ENCODE measurements at regions not wholly inside any gene's neighbourhood (a gene's known extent, or its start where the extent isn't known, plus 50 kb on each side); places are given as distances from the start of the nearest gene placed in this dataset.

GRCh38 chr4:65951177-65951576 lies 280.9 kb upstream of the EPHA5 start:
- H3K4me3 ChIP-seq (ENCODE audit: low read depth, low read length): no peak overlapping the region
- TF ChIP-seq CTCF (IDR thresholded peaks at IDR 0.05; ENCODE audit: borderline replicate concordance, insufficient read depth, low read depth, low read length): no peak

GRCh38 chr4:65943076-65943475 lies 272.8 kb upstream of the EPHA5 start:
- no peak for TF ChIP-seq CTCF (IDR thresholded peaks at IDR 0.05; ENCODE audit: borderline replicate concordance, insufficient read depth, low read depth, low read length)
- no peak overlapping the region for H3K4me3 ChIP-seq (ENCODE audit: low read depth, low read length)

- no peak overlapping the region for H3K4me3 ChIP-seq (ENCODE audit: low read depth, low read length)
- no peak for TF ChIP-seq CTCF (IDR thresholded peaks at IDR 0.05; ENCODE audit: borderline replicate concordance, insufficient read depth, low read depth, low read length)
These were observed 254.6 kb upstream of the EPHA5 start for GRCh38 chr4:65924843-65925242.

- H3K4me3 ChIP-seq (ENCODE audit: low read depth, low read length): no peak overlapping the region
- TF ChIP-seq CTCF (IDR thresholded peaks at IDR 0.05; ENCODE audit: borderline replicate concordance, insufficient read depth, low read depth, low read length): no peak
These were observed 253.3 kb upstream of the EPHA5 start for GRCh38 chr4:65923616-65924015.

GRCh38 chr4:65921180-65921579 lies 250.9 kb upstream of the EPHA5 start:
- H3K4me3 ChIP-seq (ENCODE audit: low read depth, low read length): no peak overlapping the region
- TF ChIP-seq CTCF (IDR thresholded peaks at IDR 0.05; ENCODE audit: borderline replicate concordance, insufficient read depth, low read depth, low read length): no peak

- no peak for TF ChIP-seq CTCF (IDR thresholded peaks at IDR 0.05; ENCODE audit: borderline replicate concordance, insufficient read depth, low read depth, low read length)
- H3K4me3 ChIP-seq (ENCODE audit: low read depth, low read length): no peak overlapping the region
These were observed 248.6 kb upstream of the EPHA5 start for GRCh38 chr4:65918872-65919271.

- no peak for TF ChIP-seq CTCF (IDR thresholded peaks at IDR 0.05; ENCODE audit: borderline replicate concordance, insufficient read depth, low read depth, low read length)
- no peak overlapping the region for H3K4me3 ChIP-seq (ENCODE audit: low read depth, low read length)
These were observed 247.9 kb upstream of the EPHA5 start for GRCh38 chr4:65918212-65918611.
